NK-92 treated with Interleukin-12 subunit alpha and Interleukin-12 subunit beta, amount 100 ng/mL, for 24 hours (cell line): ENCODE measurements at regions not wholly inside any gene's neighbourhood (a gene's known extent, or its start where the extent isn't known, plus 50 kb on each side); places are given as distances from the start of the nearest gene placed in this dataset.

Experiments used
- DNase-seq: peaks from one replicate; lab custom pipeline; 2025; lab: John Stamatoyannopoulos, UW

GRCh38 chr9:31100311-31100710 is 1284.1 kb upstream of the ACO1 start:
- DNase-seq = no peak

GRCh38 chr9:31103836-31104235 is 1280.6 kb upstream of the ACO1 start:
- no peak for DNase-seq

DNA sequence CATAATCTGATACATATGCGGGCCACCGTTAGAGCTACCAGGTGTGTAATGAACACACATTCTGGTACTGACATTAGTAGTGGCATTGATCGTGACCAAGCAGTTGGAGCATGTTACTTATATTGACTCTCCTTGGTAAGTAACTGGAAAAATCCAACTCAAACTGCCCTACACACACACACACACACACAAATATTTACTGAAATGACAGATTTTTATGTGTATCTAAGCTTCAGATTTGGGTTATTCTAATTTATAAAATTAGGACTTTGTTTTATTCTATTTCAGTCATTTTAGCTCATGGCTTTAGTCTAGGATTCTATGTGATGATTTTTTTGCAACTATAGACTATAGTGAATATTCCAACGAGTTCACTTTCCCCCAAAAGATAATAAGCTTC is 1280.2 kb upstream of the ACO1 start:
- no peak for DNase-seq

DNA sequence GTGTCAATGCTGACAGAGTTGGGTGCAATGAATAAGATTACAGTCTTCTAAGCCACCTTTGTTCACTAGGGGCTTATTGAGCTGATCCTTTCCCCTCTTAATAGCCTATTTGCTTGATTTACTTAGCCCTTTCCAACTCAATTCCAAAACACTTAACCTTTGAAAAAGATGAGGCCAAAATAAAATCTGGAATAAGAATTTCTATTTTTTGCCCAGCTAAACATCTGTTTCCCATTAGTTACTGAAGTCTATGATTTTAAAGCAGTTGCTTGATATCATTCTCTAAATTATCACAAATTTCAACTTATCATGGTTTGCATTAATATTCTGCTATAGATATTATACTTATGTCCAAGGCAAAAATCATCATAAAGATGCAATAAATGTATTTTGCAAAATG is 1272.0 kb upstream of the ACO1 start:
- DNase-seq = no peak

- no peak for DNase-seq
Observed at GRCh38 chr9:31114346-31114745, 1270.1 kb upstream of the ACO1 start.

- DNase-seq = no peak
Observed at GRCh38 chr9:31119890-31120454, 1264.5 kb upstream of the ACO1 start.

DNA sequence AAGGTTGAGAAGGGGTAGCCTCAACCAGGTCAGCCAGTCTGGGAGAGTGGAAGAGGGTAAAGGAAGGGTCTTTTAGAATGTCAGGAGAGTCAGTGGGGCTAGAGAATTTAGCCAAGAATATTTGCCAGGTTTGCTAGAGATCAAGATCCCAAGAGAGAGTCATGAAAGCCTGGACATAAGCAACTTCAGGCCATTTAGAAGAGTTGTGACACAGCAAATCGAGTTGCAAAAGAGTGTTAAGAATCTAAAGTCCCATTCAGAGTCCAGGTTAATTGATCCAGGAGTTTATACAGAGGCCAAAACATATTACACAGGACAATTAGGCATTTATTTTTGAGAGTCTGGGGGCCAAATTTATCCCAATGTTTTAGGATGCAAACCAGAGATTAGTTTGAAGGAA is 1260.1 kb upstream of the ACO1 start:
- no peak for DNase-seq

GRCh38 chr9:31135567-31135966 is 1248.9 kb upstream of the ACO1 start:
- DNase-seq = no peak

GRCh38 chr9:31136524-31136923 is 1247.9 kb upstream of the ACO1 start:
- no peak for DNase-seq

DNA sequence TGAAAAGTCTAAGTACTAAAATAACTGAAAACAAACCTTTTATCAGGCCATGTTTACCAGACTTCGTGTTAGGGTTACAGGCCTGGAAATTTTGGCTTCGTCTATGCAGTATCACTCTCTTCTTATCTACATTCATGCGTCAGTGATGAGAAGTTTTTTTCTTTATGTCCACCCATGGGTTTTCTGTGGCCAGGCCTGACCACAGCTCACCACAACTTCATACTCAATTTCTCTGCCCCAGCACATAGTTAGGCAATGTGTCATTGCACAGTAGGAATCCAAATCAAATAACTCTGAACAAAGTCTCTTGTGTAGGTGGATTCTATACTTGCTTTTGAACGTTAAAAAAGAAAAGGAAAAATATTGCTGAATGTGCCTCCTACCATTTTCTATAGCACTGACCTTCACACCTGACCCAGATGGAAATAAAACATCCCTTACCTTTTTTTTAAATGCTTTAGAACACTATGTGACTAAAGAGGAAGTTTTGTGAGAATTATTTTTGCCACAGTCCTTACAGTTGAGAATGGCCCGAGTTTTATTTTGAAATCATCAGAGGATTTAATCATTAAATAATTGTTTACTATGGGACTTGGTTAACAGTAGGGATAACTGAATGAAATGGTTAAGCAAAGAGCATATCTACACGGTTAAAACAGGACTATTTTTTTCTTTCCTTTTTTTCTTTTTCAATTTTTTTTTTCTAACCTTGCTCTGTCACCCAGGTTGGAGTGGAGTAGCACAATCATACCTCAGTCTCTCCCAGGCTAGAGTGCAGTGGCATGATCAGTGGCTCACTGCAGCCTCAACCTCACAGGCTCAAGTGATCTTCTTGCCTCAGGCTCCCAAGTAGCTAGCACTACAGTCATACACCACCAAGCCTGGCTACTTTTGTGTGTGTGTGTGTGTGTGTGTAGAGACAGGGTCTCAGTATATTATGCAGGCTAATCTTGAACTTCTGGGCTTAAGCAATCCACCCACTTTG is 1247.0 kb upstream of the ACO1 start:
- DNase-seq = no peak

- DNase-seq = no peak
Observed at GRCh38 chr9:31140316-31140715, 1244.1 kb upstream of the ACO1 start.

- no peak for DNase-seq
Observed at GRCh38 chr9:31142456-31142855, 1242.0 kb upstream of the ACO1 start.

DNA sequence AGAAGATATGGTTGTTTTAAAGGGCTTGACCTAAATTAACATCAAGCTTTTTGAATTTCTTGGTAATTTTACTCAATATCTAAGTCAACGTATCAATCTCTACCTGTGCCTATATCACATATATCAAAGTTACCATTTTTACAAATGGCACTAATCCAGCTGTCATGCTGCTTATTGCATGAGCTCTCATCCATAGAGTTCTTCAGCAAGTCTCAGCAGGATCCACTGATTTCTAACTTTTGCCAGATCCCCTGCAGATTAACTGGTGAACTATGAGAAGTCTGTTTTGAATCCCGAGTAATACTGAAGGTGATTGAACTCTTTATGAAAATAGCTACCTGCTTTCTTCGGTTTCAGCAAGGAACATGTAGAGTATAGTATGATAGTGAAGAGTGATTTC is 1239.8 kb upstream of the ACO1 start:
- no peak for DNase-seq

- no peak for DNase-seq
Observed at GRCh38 chr9:31146485-31147166, 1237.8 kb upstream of the ACO1 start.

DNA sequence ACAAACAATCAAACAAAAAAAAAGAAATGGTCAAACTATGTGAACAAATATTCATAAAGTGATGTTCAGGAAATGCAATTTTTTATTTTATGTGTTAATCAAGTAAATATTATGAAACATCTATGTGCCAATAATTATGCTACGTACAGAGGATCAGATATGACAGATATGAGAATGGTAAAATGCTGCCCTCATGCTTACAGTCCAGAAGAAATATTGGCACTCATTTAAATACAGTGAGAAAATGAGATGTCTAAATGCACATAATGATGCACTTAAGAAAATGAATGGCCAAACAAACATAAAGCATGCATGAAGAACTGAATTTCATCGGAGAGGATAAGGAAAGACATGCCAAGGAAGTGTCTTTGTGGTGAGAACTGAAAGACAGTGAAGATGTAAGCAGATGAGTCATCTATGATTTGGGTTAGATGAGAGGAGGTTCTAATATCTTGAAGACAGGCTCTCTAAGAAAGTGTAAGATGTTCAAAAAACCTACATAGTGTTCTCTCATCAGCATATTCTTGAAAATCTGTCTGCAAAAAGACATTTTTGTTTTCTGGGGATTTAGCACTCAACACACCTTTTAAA is 1231.1 kb upstream of the ACO1 start:
- DNase-seq = no peak

- no peak for DNase-seq
Observed at GRCh38 chr9:31166516-31166915, 1217.9 kb upstream of the ACO1 start.

- DNase-seq = no peak
Observed at GRCh38 chr9:31168161-31168560, 1216.3 kb upstream of the ACO1 start.

- DNase-seq = no peak
Observed at GRCh38 chr9:31174681-31175080, 1209.8 kb upstream of the ACO1 start.

- DNase-seq = no peak
Observed at GRCh38 chr9:31183866-31184265, 1200.6 kb upstream of the ACO1 start.

- no peak for DNase-seq
Observed at GRCh38 chr9:31185831-31186230, 1198.6 kb upstream of the ACO1 start.

DNA sequence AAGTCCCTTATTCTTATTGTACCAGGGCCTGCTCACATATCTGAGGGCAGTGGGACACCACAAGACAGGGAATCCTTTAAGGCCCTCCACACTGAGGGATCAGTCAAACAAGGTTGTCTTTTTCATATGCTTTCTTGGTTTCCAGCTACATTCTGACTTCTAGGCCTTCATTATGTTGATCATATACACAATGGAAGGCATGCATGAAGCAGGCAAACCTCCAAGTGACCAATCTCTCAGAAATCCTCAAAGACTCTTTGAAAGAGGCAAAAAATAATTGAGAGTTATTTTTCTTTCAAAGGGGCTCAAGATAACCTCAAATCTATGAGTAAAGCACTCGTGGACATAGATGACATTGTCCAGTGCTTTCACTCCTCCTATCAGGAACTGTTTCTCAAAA is 1195.9 kb upstream of the ACO1 start:
- DNase-seq = no peak

DNA sequence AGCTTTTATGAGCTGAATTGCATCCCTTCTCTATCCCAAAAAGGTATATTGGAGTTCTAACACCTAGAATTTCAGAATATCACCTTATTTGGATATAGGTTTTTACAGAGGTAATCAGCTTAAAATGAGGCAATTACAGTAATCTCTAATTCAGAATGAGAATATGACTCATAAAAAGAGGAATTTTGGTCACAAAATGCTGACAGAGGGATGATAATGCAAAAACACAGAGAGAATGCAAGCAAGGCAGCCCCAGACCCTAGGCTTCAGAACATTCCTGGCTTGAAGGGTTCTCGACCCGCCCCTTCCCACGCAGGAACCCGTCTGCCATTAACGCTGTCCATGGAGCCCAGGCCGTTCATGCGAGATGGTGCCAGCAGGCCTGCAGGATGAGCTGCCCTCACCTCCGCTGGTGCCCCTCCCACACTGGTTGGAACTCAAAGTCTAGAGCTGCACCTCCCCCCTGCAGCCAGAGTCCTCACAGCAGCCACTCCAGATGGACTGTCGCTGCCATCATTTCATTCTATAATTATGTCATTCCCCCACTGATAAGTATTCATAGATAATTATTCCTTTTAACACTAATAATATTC is 1173.4 kb upstream of the ACO1 start:
- no peak for DNase-seq
